Stimulated activated naive CD8-positive, alpha-beta T cell treated with anti-CD3 and anti-CD28 coated beads, Interleukin-15, amount 100 ng/mL, for 72 hours (primary cell): ENCODE measurements at regions not wholly inside any gene's neighbourhood (a gene's known extent, or its start where the extent isn't known, plus 50 kb on each side); places are given as distances from the start of the nearest gene placed in this dataset.

Experiments used
- ATAC-seq: fragments of 150-1000 bp; cut with Tn5 transposase; 2 replicates; pipeline ENCODE4 v1.10.0; 2021; ENCODE audit warnings: mild to moderate bottlenecking, moderate library complexity
- DNase-seq, 2 donors: peaks; one replicate each; pipeline ENCODE4 v3.0.0; 2021 to 2022
- H3K27ac Mint-ChIP-seq, 2 donors: one replicate each; pipeline ENCODE4 v1.8.0; 2022; ENCODE audit warnings: mild to moderate bottlenecking in 2 of 2, mixed read lengths in 2 of 2, moderate library complexity in 2 of 2
- H3K27me3 Mint-ChIP-seq: one replicate; pipeline ENCODE4 v1.8.0; 2022; ENCODE audit warnings: mixed read lengths
- H3K4me1 Mint-ChIP-seq: one replicate; pipeline ENCODE4 v1.8.0; 2022; ENCODE audit warnings: mild to moderate bottlenecking, mixed read lengths
- H3K4me3 Mint-ChIP-seq, 2 donors: one replicate each; pipeline ENCODE4 v1.8.0; 2022; ENCODE audit warnings: mild to moderate bottlenecking in 2 of 2, mixed read lengths in 2 of 2, moderate library complexity in 1 of 2
- H3K9me3 Mint-ChIP-seq, 2 donors: one replicate each; pipeline ENCODE4 v1.8.0; 2022; ENCODE audit warnings: mixed read lengths in 2 of 2

GRCh38 chr10:36114913-36115312, 472.8 kb upstream of the FZD8 start:
- Mint-ChIP-seq H3K9me3 (peaks cover 12 to 22% of the 10 kb centered on the region in 2 donors), H3K4me1 (no peaks in the 10 kb centered on the region), H3K27ac (no peak overlapping the region), H3K4me3 (no peak overlapping the region), H3K27me3 (no peaks in the 10 kb centered on the region)
- ATAC-seq (no peak), DNase-seq (no peak)

- ATAC-seq = no peak
- no peaks in the 10 kb centered on the region for H3K27me3 Mint-ChIP-seq
- H3K9me3 Mint-ChIP-seq = peaks cover 10 to 19% of the 10 kb centered on the region in 2 donors
- no peaks in the 10 kb centered on the region for H3K4me1 Mint-ChIP-seq
- H3K27ac Mint-ChIP-seq = no peak overlapping the region
- H3K4me3 Mint-ChIP-seq = no peak overlapping the region
- DNase-seq = no peak
Measured at GRCh38 chr10:36114141-36114540, 472.0 kb upstream of the FZD8 start.

GRCh38 chr10:36111676-36112075, 469.6 kb upstream of the FZD8 start:
- Mint-ChIP-seq H3K4me1 (no peaks in the 10 kb centered on the region), H3K4me3 (no peak overlapping the region), H3K27me3 (no peaks in the 10 kb centered on the region), H3K9me3 (peaks cover 3 to 8% of the 10 kb centered on the region in 2 donors), H3K27ac (no peak overlapping the region)
- DNase-seq = no peak
- no peak for ATAC-seq

- no peaks in the 10 kb centered on the region for H3K27me3 Mint-ChIP-seq
- H3K4me1 Mint-ChIP-seq = no peaks in the 10 kb centered on the region
- no peak overlapping the region for H3K27ac Mint-ChIP-seq
- no peak for DNase-seq
- no peak for ATAC-seq
- no peak overlapping the region for H3K4me3 Mint-ChIP-seq
- H3K9me3 Mint-ChIP-seq = peaks cover 3 to 8% of the 10 kb centered on the region in 2 donors
Measured at GRCh38 chr10:36110097-36110496, 468.0 kb upstream of the FZD8 start.

GRCh38 chr10:36109399-36110023, 467.4 kb upstream of the FZD8 start:
- H3K9me3 Mint-ChIP-seq = peaks cover 3 to 8% of the 10 kb centered on the region in 2 donors
- no peak for ATAC-seq
- H3K4me1 Mint-ChIP-seq = no peaks in the 10 kb centered on the region
- no peak overlapping the region for H3K4me3 Mint-ChIP-seq
- DNase-seq = no peak
- H3K27me3 Mint-ChIP-seq = no peaks in the 10 kb centered on the region
- H3K27ac Mint-ChIP-seq = no peak overlapping the region

- DNase-seq (no peak), ATAC-seq (no peak)
- Mint-ChIP-seq H3K4me3 (no peak overlapping the region), H3K27ac (no peak overlapping the region), H3K9me3 (peaks cover 0 to 6% of the 10 kb centered on the region in 2 donors), H3K4me1 (no peaks in the 10 kb centered on the region), H3K27me3 (no peaks in the 10 kb centered on the region)
Measured at GRCh38 chr10:36097696-36098095, 455.6 kb upstream of the FZD8 start.

- no peak for DNase-seq
- H3K9me3 Mint-ChIP-seq = peaks cover 0 to 6% of the 10 kb centered on the region in 2 donors
- no peak for ATAC-seq
Measured at GRCh38 chr10:36096576-36096975, 454.5 kb upstream of the FZD8 start.

GRCh38 chr10:36094096-36094495, 452.0 kb upstream of the FZD8 start:
- Mint-ChIP-seq H3K27me3 (no peaks in the 10 kb centered on the region), H3K27ac (no peak overlapping the region), H3K4me1 (no peaks in the 10 kb centered on the region), H3K4me3 (no peak overlapping the region), H3K9me3 (peaks cover 4 to 13% of the 10 kb centered on the region in 2 donors)
- ATAC-seq (no peak), DNase-seq (no peak)

More at GRCh38 chr10:36096576-36096975, 454.5 kb upstream of the FZD8 start:
- H3K4me3 Mint-ChIP-seq = no peak overlapping the region
- H3K27ac Mint-ChIP-seq = no peak overlapping the region
- H3K4me1 Mint-ChIP-seq = no peaks in the 10 kb centered on the region
- H3K27me3 Mint-ChIP-seq = no peaks in the 10 kb centered on the region

GRCh38 chr10:36092116-36092515, 450.0 kb upstream of the FZD8 start:
- Mint-ChIP-seq H3K9me3 (peaks cover 4 to 13% of the 10 kb centered on the region in 2 donors), H3K4me1 (no peaks in the 10 kb centered on the region), H3K27ac (no peak overlapping the region), H3K27me3 (no peaks in the 10 kb centered on the region), H3K4me3 (no peak overlapping the region)
- DNase-seq = no peak
- no peak for ATAC-seq

GRCh38 chr10:36091007-36091406, 448.9 kb upstream of the FZD8 start:
- Mint-ChIP-seq H3K27ac (peak overlapping the region in 1 of 2 donors; percentile 13), H3K4me3 (no peak overlapping the region), H3K9me3 (peaks cover 4 to 13% of the 10 kb centered on the region in 2 donors), H3K27me3 (no peaks in the 10 kb centered on the region), H3K4me1 (no peaks in the 10 kb centered on the region)
- no peak for ATAC-seq
- no peak for DNase-seq

GRCh38 chr10:36089790-36090440, 447.8 kb upstream of the FZD8 start:
- ATAC-seq = no peak
- H3K4me1 Mint-ChIP-seq = no peaks in the 10 kb centered on the region
- H3K4me3 Mint-ChIP-seq = no peak overlapping the region
- H3K9me3 Mint-ChIP-seq = peaks cover 4 to 7% of the 10 kb centered on the region in 2 donors
- no peak for DNase-seq
- no peaks in the 10 kb centered on the region for H3K27me3 Mint-ChIP-seq
- H3K27ac Mint-ChIP-seq = no peak overlapping the region

- no peak overlapping the region for H3K27ac Mint-ChIP-seq
- ATAC-seq = no peak
- H3K4me3 Mint-ChIP-seq = no peak overlapping the region
- DNase-seq = no peak
- H3K9me3 Mint-ChIP-seq = peaks cover 4 to 12% of the 10 kb centered on the region in 2 donors
- no peaks in the 10 kb centered on the region for H3K27me3 Mint-ChIP-seq
- H3K4me1 Mint-ChIP-seq = no peaks in the 10 kb centered on the region
Measured at GRCh38 chr10:36087006-36088005, 445.2 kb upstream of the FZD8 start.

GRCh38 chr10:36075196-36075595, 433.1 kb upstream of the FZD8 start:
- Mint-ChIP-seq H3K4me3 (no peak overlapping the region), H3K9me3 (no peaks in the 10 kb centered on the region), H3K27ac (no peak overlapping the region), H3K27me3 (no peaks in the 10 kb centered on the region), H3K4me1 (no peaks in the 10 kb centered on the region)
- ATAC-seq (no peak), DNase-seq (no peak)

- H3K9me3 Mint-ChIP-seq = no peaks in the 10 kb centered on the region
Measured at GRCh38 chr10:36073796-36074345, 431.8 kb upstream of the FZD8 start.

GRCh38 chr10:36068542-36068941, 426.4 kb upstream of the FZD8 start:
- Mint-ChIP-seq H3K4me3 (no peak overlapping the region), H3K9me3 (peaks cover 0 to 12% of the 10 kb centered on the region in 2 donors), H3K27ac (no peak overlapping the region), H3K4me1 (no peaks in the 10 kb centered on the region), H3K27me3 (no peaks in the 10 kb centered on the region)
- no peak for DNase-seq
- ATAC-seq = no peak

More at GRCh38 chr10:36073796-36074345, 431.8 kb upstream of the FZD8 start:
- H3K4me1 Mint-ChIP-seq = no peaks in the 10 kb centered on the region
- no peak for ATAC-seq
- DNase-seq = no peak
- no peak overlapping the region for H3K4me3 Mint-ChIP-seq
- H3K27me3 Mint-ChIP-seq = no peaks in the 10 kb centered on the region
- H3K27ac Mint-ChIP-seq = no peak overlapping the region
